Activated gamma-delta T cell (primary cell): ENCODE measurements at regions not wholly inside any gene's neighbourhood (a gene's known extent, or its start where the extent isn't known, plus 50 kb on each side); places are given as distances from the start of the nearest gene placed in this dataset.
"Not testable (repeated sequence)": the region's sequence is repeated elsewhere in the genome, so short reads cannot be mapped to it uniquely, and the experiment has no call there.

Source experiments
- DNase-seq: peaks from one replicate; lab custom pipeline; 2025; lab: John Stamatoyannopoulos, UW

DNA sequence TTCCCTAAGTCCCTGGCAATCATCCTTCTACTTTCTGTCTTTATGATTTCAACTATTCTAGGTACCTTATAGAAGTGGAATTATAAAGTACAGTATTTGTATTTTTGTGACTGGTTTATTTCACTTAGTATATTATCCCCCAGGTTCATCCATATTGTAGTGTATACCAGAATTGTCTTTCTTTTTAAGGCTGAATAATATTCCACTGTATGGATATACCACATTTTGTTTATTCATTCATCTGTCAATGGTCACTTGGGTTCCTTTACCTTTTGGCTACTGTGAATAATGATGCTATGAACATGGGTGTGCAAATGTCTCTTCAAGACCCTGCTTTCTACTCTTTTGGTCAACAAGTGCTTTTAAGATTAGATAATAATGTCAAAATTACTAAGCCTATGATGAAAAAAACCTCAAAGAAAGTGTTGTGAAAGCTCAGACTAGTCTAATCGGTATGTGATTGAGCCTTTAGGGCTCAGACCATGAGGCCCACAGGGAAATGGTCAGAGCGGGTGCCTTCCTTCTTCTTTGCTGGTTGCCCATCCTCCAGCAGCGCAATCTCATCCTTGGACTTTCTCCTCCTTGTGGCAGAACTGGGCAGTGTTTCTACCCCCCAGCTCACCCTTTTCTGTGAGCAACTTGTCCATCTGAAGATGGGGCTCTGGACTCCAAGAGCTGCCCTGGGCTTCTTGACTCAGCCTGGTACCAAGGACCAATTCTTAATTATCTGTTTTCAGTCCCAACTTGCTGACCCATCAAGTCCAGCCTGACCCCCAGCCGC is 105.4 kb downstream of the TTC8 start:
- DNase-seq, result no peak

DNA sequence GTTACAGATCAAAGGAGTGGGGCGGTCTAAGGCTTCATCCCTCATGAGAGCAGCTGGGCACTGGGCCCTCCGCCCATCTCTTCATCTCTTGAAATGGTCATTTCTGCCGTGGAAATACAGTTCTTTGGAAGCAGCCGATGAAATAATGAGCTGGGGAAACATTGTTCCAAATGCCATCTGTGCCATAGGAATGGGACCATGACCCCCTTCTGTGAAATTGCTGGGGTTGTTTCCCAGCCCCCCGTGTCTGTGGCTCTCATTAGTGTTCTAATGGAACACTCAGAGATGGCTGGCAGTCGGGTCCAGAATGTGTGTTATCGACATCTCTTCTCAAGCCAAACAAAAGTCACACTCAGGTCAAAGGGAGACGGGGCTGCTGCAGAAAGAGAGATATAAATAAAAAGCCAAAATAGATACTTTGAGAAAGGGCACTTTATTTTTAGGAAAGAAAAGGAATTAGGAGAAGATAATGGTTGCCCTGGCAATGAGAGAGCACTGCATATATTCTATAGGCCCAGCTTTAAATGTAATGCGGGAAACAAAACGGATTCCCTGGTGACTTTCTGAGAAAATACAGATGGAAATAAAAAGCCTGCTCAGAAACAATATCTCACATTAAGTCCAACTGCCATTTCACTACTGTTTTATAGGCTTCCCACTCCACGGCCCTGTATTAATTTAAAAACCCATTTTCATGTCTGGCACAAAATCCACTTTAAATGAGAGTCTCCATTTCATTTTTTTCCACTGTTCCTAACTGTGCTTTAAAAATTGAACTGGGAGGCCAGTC is 107.1 kb downstream of the TTC8 start:
- DNase-seq, result no peak

- no peak for DNase-seq
These were observed 108.7 kb downstream of the TTC8 start for GRCh38 chr14:88933191-88933590.

- no peak for DNase-seq
These were observed 109.9 kb downstream of the TTC8 start for GRCh38 chr14:88934351-88934806.

GRCh38 chr14:88935083-88935482 is 110.6 kb downstream of the TTC8 start:
- no peak for DNase-seq

- DNase-seq, result no peak
These were observed 113.3 kb downstream of the TTC8 start for GRCh38 chr14:88937706-88938105.

- no peak for DNase-seq
These were observed 116.2 kb downstream of the TTC8 start for GRCh38 chr14:88940671-88941070.

DNA sequence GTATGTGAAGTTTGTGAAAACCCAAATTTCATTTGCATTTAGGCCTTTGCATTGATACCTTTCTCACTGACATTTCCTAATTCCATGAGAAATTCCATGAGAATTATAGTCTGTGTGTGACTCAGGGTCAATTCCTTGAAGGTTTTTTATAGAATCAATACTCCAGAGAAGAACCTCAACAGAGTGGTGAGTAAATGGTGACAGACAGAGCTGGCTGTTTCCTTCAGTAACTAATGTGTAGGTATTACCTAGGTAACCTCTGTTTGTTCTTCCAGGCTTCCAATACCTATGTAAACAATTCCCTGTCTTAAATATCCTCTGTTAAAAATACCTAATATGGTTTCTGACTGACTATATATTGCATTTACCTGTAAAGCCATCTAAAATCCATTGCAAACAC is 117.0 kb downstream of the TTC8 start:
- DNase-seq, result no peak

DNA sequence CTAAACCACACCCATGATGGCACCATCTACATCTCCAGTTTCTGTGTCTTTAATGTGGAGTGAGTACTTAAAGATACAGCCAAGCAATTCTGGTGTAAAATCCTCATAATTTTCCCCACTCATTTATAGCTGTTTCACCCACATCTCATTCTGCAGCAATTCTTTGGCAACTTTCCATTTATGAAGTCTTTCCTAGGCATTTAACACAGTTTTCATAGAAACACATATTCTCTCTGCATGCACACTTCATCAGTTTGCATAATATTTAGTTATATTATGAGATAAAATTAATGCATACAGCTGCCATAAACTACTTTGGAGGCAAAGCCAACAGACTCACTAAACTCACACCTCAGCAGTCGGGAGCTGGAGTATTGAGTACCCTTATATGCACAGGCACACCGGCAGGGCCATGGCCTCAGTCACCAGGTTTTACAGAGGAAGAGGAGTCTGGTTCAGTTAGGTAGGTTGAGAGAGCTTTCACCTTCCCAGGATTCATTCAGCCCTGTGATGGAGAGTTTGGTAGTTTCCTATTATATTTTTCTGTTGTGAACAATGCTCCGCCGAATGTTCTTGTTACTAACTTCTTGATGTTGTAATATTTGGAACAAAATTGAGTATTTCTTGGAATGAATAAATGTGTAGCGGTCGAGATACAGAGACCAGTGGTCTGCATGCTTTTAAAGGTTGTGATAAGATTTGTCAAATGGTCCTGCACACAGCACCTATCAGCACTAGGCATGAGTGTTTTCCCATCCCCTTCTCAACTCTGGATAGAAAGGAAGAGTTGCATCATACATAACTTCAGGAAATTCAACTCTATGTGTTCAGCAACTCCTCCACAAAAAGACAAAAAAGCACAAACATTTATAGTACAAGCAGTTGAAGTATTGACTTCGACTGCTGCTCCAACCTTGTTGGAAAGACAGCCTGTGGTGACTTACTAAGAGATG is 123.5 kb downstream of the TTC8 start:
- no peak for DNase-seq

DNA sequence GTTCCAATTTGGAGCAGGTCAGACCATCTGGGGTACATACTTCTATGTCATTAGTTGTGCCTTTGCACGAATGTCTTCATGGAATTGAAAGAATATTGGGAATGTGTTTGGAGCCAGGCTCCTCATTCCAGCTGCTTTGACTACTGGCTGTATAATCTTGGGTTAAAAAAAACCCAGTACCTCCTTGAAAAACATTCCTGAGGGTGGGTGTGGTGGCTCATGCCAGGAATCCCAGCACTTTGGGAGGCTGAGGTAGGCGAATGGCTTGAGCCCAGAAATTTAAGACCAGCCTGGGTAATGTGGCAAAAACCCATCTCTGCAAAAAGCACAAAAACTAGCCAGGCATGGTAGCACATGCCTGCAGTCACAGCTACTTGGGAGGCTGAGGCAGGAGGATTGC is 125.6 kb downstream of the TTC8 start:
- DNase-seq, result no peak

DNA sequence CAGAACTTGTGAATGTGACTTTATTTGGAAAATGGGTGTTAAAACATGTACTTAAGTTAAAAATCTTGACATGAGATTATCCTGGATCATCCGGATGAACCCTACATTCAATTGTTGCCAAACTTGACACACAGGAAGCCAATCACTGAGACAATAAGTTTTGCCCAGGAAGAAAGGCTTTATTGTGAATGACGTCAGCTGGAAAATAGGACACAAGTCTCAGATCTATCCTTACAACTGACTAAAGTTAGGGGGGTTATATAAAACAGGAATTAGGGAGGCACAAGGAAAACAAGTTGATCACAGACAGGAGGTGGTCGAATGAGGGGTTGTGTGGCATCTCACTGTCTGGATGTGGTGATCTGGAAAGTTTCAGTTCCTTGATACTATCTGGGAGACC is 126.9 kb downstream of the TTC8 start:
- DNase-seq, result no peak

GRCh38 chr14:88952901-88953300 is 128.4 kb downstream of the TTC8 start:
- DNase-seq, result no peak

DNA sequence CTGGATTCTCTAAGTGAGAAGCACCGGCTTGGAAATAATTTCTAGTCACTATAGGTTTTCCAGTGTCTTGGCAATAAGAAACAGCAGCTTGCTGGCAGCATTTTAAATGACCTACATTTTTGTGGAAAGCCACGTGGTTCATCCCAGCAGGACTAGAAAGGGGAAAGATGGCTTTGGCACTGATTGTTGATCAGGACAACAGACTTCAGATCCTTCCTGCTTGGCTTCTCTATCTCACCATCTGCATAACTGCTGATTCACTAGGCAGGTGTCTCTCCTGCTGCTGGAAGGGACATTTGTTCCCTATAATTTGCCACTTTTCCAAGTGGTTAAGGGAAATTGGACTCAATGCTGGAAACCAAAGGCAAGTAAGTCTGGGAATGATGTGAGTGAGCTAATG is 131.0 kb downstream of the TTC8 start:
- no peak for DNase-seq

- no peak for DNase-seq
These were observed 136.0 kb downstream of the TTC8 start for GRCh38 chr14:88960496-88960895.

GRCh38 chr14:88961214-88961613 is 136.8 kb downstream of the TTC8 start:
- no peak for DNase-seq

DNA sequence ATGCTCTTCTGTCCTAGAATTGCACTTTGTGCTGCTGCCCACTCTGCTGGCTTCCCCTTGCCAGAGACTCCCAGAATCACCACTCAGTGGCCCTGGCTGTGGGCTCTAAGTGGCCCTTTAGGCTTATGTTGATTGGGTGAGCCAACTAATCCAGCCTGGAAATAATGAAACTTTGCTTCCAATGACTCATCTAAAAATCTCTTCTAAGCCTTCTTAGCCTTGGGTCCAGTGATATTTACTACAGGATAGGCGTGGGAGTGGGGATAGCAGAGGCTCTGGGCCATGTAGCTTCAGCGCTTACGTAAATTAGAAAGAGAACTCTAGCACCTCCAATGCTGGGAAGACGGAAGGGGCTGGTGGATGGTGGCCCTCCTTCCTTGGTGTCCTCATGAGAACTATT is 137.9 kb downstream of the TTC8 start:
- DNase-seq, result no peak

GRCh38 chr14:88967299-88967698 is 142.8 kb downstream of the TTC8 start:
- DNase-seq, result no peak

GRCh38 chr14:88975043-88975830 is 150.8 kb downstream of the TTC8 start:
- no peak for DNase-seq

DNA sequence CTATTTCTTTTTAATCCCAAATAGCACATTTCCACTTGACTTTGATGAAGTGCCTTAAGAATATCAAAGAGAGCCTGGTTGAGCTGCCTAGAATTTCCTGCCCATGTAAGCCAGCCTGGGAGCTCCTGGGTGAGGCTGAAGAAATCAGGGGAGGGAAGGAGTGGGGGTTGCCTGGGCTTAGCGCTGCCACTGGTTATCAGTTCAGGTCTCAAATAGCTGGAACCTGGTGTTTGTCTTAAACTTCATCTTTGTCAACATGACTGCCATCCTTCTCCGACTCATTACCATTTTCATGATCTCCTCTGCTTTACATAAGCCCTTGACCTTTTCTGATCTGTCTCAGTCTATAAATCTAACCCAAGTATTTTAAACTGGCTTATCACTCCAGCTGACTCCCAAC is 151.5 kb downstream of the TTC8 start:
- DNase-seq, result no peak

DNA sequence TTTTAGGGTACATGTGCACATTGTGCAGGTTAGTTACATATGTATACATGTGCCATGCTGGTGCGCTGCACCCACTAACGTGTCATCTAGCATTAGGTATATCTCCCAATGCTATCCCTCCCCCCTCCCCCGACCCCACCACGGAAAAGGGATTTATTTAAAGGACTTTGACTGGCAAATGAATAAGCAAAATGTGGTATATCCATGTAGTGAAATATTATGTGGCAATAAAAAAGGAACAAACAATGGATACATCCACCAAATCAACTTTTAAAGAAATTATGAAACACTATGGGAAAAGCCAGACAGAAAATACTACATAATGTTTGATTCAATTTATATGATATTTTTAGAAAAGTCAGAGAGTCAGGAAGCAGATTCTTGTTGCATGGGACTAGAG is 156.5 kb downstream of the TTC8 start:
- not testable (repeated sequence) for DNase-seq

GRCh38 chr14:88981948-88982347 is 157.5 kb downstream of the TTC8 start:
- DNase-seq, result no peak
